ENCODE measurements at regions not wholly inside any gene's neighbourhood (a gene's known extent, or its start where the extent isn't known, plus 50 kb on each side); places are given as distances from the start of the nearest gene placed in this dataset.
"Not testable (repeated sequence)": the region's sequence is repeated elsewhere in the genome, so short reads cannot be mapped to it uniquely, and the experiment has no call there.

DNA sequence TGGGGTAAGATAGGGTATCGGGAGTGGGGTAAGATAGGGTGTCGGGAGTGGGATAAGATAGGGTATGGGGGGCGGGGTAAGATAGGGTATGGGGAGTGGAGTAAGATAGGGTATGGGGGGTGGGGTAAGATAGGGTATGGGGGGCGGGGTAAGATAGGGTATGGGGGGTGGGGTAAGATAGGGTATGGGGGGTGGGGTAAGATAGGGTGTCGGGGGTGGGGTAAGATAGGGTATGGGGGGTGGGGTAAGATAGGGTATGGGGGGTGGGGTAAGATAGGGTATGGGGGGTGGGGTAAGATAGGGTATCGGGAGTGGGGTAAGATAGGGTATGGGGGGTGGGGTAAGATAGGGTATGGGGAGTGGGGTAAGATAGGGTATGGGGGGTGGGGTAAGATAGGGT is 269.5 kb downstream of the TCERG1L start:
- not testable (repeated sequence) for DNase-seq

Measured in muscle of arm (tissue), 1 donor.